ENCODE measurements at regions not wholly inside any gene's neighbourhood (a gene's known extent, or its start where the extent isn't known, plus 50 kb on each side); places are given as distances from the start of the nearest gene placed in this dataset.

- no TSS peak for BruUV-seq (replicated peaks)
- intact Hi-C loops (cut with micrococcal nuclease; ENCODE audit: unreplicated experiment): no loop called here
- TF ChIP-seq, protein P1, sequence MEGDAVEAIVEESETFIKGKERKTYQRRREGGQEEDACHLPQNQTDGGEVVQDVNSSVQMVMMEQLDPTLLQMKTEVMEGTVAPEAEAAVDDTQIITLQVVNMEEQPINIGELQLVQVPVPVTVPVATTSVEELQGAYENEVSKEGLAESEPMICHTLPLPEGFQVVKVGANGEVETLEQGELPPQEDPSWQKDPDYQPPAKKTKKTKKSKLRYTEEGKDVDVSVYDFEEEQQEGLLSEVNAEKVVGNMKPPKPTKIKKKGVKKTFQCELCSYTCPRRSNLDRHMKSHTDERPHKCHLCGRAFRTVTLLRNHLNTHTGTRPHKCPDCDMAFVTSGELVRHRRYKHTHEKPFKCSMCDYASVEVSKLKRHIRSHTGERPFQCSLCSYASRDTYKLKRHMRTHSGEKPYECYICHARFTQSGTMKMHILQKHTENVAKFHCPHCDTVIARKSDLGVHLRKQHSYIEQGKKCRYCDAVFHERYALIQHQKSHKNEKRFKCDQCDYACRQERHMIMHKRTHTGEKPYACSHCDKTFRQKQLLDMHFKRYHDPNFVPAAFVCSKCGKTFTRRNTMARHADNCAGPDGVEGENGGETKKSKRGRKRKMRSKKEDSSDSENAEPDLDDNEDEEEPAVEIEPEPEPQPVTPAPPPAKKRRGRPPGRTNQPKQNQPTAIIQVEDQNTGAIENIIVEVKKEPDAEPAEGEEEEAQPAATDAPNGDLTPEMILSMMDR (conservative IDR thresholded peaks at IDR 0.05; ENCODE audit: low read depth, low read length): no peak
- no peak for TF ChIP-seq EZH2 (IDR thresholded peaks at IDR 0.05; ENCODE audit: borderline replicate concordance, low read depth, low read length, poor library complexity, severe bottlenecking)
- ChIA-PET POLR2A (ENCODE audit: low non-redundant PET) (no interaction called here), CTCF (no interaction called here)
- Histone ChIP-seq H3K4me1 (ENCODE audit: insufficient read depth, low read length, poor library complexity, severe bottlenecking) (no peaks in the 10 kb centered on the region), H3K27me3 (replicated peaks; ENCODE audit: insufficient read depth, low read depth, low read length, poor library complexity) (no peaks in the 10 kb centered on the region), H3K9me3 (ENCODE audit: low read depth, low read length, poor library complexity, severe bottlenecking) (no peaks in the 10 kb centered on the region), H3K27ac (ENCODE audit: low read depth, low read length, poor library complexity, severe bottlenecking) (no peak overlapping the region), H3K36me3 (ENCODE audit: insufficient read depth, low read length, poor library complexity, severe bottlenecking) (no peaks in the 10 kb centered on the region), H3K4me3 (ENCODE audit: low read depth, low read length, poor library complexity, severe bottlenecking) (no peak overlapping the region)
- DNase-seq (ENCODE audit: low spot score): no peak
Measured at GRCh38 chr4:53763813-53764597, 172.7 kb upstream of the LNX1 start.

- BruUV-seq (replicated peaks): no TSS peak
- H3K27ac ChIP-seq (ENCODE audit: low read depth, low read length, poor library complexity, severe bottlenecking): no peak overlapping the region
- no peak for DNase-seq (ENCODE audit: low spot score)
- no peaks in the 10 kb centered on the region for H3K27me3 ChIP-seq (replicated peaks; ENCODE audit: insufficient read depth, low read depth, low read length, poor library complexity)
- H3K9me3 ChIP-seq (ENCODE audit: low read depth, low read length, poor library complexity, severe bottlenecking): no peaks in the 10 kb centered on the region
- intact Hi-C loops (cut with micrococcal nuclease; ENCODE audit: unreplicated experiment): loop anchor here (5.0 kb wide), 1 partner anchor 42 kb away; no protein-coding TSS in a partner anchor
- ChIA-PET POLR2A (ENCODE audit: low non-redundant PET) (no interaction called here), CTCF (no interaction called here)
- TF ChIP-seq EZH2 (IDR thresholded peaks at IDR 0.05; ENCODE audit: borderline replicate concordance, low read depth, low read length, poor library complexity, severe bottlenecking): no peak
- H3K4me1 ChIP-seq (ENCODE audit: insufficient read depth, low read length, poor library complexity, severe bottlenecking): no peaks in the 10 kb centered on the region
- no peak overlapping the region for H3K4me3 ChIP-seq (ENCODE audit: low read depth, low read length, poor library complexity, severe bottlenecking)
- H3K36me3 ChIP-seq (ENCODE audit: insufficient read depth, low read length, poor library complexity, severe bottlenecking): no peaks in the 10 kb centered on the region
Measured at GRCh38 chr4:53755656-53756055, 164.4 kb upstream of the LNX1 start.

DNA sequence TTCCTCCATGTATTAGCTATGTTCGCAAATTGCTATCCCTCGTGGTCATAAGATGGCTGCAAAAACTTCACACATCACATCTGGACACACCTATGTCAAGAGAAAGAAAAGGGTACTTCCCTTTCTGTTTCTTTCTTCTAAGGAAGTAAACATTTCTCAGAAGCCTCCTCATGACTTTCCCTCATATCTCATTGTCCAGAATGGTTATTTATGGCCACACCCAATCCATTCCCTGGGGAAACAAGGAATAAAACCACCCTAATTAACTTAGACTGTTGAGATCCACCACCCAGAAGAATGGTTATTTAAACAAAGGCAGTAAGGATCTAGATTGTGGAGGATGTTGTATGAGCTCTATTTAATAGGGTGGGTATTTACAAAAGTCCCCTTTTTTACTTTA lies 160.8 kb upstream of the LNX1 start:
- Histone ChIP-seq H3K9me3 (ENCODE audit: low read depth, low read length, poor library complexity, severe bottlenecking) (no peaks in the 10 kb centered on the region), H3K36me3 (ENCODE audit: insufficient read depth, low read length, poor library complexity, severe bottlenecking) (no peaks in the 10 kb centered on the region), H3K27ac (ENCODE audit: low read depth, low read length, poor library complexity, severe bottlenecking) (no peak overlapping the region), H3K4me3 (ENCODE audit: low read depth, low read length, poor library complexity, severe bottlenecking) (no peak overlapping the region), H3K4me1 (ENCODE audit: insufficient read depth, low read length, poor library complexity, severe bottlenecking) (no peaks in the 10 kb centered on the region), H3K27me3 (replicated peaks; ENCODE audit: insufficient read depth, low read depth, low read length, poor library complexity) (no peaks in the 10 kb centered on the region)
- BruUV-seq (replicated peaks): no TSS peak
- no peak for TF ChIP-seq EZH2 (IDR thresholded peaks at IDR 0.05; ENCODE audit: borderline replicate concordance, low read depth, low read length, poor library complexity, severe bottlenecking)
- TF ChIP-seq, protein P1 (conservative IDR thresholded peaks at IDR 0.05; ENCODE audit: low read depth, low read length): no peak
- CTCF ChIA-PET: no interaction called here
- POLR2A ChIA-PET (ENCODE audit: low non-redundant PET): no interaction called here
- intact Hi-C loops (cut with micrococcal nuclease; ENCODE audit: unreplicated experiment): no loop called here
- no peak for DNase-seq (ENCODE audit: low spot score)

DNA sequence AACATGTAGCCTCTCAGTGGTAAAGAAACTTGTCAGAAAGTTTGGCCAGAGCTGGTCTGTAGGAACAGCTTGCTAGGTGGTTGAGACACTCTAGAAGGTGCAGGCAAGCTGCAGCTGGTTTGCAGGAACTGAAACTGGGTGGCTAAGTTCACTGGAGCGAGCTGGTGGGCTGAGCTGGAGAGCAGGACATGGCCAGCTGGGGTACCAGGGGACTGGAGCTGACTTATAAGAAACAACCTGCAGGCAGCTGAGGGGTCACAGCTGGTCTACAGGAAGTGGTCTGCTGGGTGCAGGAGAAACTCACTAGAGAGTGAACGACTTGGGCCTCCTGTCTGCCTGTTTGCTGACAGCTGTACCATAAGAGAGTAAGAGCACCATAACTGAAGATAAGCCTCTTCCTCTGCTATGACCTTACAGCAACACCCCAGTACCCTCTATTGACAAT lies 157.1 kb upstream of the LNX1 start:
- H3K27me3 ChIP-seq (replicated peaks; ENCODE audit: insufficient read depth, low read depth, low read length, poor library complexity): no peaks in the 10 kb centered on the region
- H3K36me3 ChIP-seq (ENCODE audit: insufficient read depth, low read length, poor library complexity, severe bottlenecking): no peaks in the 10 kb centered on the region
- CTCF ChIA-PET: no interaction called here
- H3K27ac ChIP-seq (ENCODE audit: low read depth, low read length, poor library complexity, severe bottlenecking): no peak overlapping the region
- POLR2A ChIA-PET (ENCODE audit: low non-redundant PET): no interaction called here
- H3K9me3 ChIP-seq (ENCODE audit: low read depth, low read length, poor library complexity, severe bottlenecking): no peaks in the 10 kb centered on the region
- BruUV-seq (replicated peaks): no TSS peak
- H3K4me1 ChIP-seq (ENCODE audit: insufficient read depth, low read length, poor library complexity, severe bottlenecking): no peaks in the 10 kb centered on the region
- no peak for DNase-seq (ENCODE audit: low spot score)
- intact Hi-C loops (cut with micrococcal nuclease; ENCODE audit: unreplicated experiment): no loop called here
- TF ChIP-seq EZH2 (IDR thresholded peaks at IDR 0.05; ENCODE audit: borderline replicate concordance, low read depth, low read length, poor library complexity, severe bottlenecking): no peak
- TF ChIP-seq, protein P1 (conservative IDR thresholded peaks at IDR 0.05; ENCODE audit: low read depth, low read length): no peak
- no peak overlapping the region for H3K4me3 ChIP-seq (ENCODE audit: low read depth, low read length, poor library complexity, severe bottlenecking)
